OCI-LY1 (cell line): ENCODE measurements at regions not wholly inside any gene's neighbourhood (a gene's known extent, or its start where the extent isn't known, plus 50 kb on each side); places are given as distances from the start of the nearest gene placed in this dataset.

Source experiments
- CTCF ChIP-seq: fragments of 200-600 bp; sonication (generic), shearing (Covaris generic); IDR thresholded peaks from 2 replicates; pipeline ENCODE4 v1.5.1; 2017; ENCODE audit warnings: mild to moderate bottlenecking, antibody characterized with exemption, low read length, moderate library complexity, mixed read lengths
- EZH2 ChIP-seq: fragments of 200-600 bp; sonication (generic), shearing (Covaris generic); IDR thresholded peaks from 2 replicates; pipeline ENCODE4 v1.8.0; 2017; ENCODE audit warnings: borderline replicate concordance, mixed run types, mild to moderate bottlenecking, antibody characterized with exemption, low read length, moderate library complexity, mixed read lengths

- no peak for TF ChIP-seq CTCF
- no peak for TF ChIP-seq EZH2
Observed at GRCh38 chr16:85261204-85261603, 148.9 kb upstream of the CIBAR2 start.
